ENCODE measurements at regions not wholly inside any gene's neighbourhood (a gene's known extent, or its start where the extent isn't known, plus 50 kb on each side); places are given as distances from the start of the nearest gene placed in this dataset.

DNA sequence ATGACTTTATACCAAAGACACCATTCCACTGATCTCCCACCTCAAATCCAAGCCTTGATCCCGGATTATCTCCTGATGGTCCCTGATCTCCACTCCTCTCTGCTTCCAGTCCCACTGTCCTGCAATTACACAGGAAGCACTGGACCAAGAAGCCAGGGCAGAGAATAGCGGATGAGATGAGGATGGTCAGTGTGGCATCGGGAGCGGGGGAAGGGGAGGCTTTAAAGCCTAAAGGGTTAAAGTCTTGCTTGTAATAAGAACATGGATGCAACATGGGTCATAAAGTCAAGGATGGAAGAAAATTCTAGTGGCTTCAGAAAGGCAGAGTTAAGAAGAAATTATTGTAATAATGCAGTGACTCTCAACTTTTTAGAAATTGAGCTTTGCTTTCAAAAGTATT lies 364.0 kb upstream of the DUSP10 start:
- TF ChIP-seq CTCF (IDR thresholded peaks at IDR 0.05) (no peak), POLR2A (IDR thresholded peaks at IDR 0.05) (no peak)
